Right hindlimb (tissue), 1 donor: ENCODE measurements at regions not wholly inside any gene's neighbourhood (a gene's known extent, or its start where the extent isn't known, plus 50 kb on each side); places are given as distances from the start of the nearest gene placed in this dataset.
"Not testable (repeated sequence)": the region's sequence is repeated elsewhere in the genome, so short reads cannot be mapped to it uniquely, and the experiment has no call there.

ENCODE experiments used
- DNase-seq: peaks from one replicate; pipeline ENCODE4 v3.0.0-alpha.2; 2018

DNA sequence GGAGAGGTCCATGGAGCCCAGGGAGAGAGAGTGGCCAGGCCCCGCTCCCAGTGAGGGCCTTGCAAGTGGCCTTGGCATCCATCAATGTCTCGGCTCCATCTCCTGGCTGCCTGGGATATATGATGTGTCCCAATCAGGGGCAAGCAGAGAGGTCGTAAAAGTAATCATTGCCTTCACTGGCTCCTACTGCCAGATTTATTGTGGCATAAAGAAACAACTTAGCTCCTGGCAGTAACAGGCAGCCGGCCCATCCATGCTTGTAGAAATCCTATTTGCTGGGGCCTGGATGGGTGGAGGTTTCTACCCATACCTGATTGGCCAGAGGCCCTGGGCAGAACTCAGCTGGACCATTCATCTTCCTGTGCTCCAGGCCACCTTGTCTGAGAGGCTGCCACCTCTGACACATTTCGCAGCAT lies 272.6 kb downstream of the MATN1 start:
- DNase-seq, result no peak

DNA sequence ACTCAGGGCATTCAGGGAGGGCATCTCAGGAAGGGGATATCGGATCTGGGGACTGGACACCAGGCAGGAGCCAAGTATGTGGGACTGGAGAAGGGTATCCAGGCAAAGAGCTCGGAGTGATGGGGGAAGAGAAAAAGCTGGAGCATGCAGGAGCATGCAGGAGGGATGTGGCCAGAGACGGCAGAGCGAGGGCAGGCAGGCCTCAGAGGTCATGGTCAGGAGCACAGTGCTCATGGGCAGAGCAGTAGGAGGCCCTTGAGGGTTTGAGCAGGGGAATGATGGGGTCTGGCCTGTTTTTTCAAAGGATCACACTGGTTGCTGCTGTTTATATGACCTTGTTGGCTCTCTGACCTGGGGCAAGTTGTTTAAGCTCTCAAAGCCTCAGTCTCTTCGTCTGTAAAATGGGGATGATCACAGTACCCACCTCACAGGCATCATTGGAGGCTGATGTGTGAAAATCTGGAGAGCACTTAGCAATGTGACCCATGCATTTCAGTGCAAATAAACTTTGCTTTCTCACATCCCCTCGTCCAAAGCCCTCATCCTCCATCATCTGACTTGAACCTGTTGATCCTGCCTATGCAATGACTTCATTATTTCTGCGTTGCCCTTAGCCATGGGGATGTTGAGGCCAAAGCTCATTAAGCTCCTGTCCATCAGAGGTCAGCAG lies 273.1 kb downstream of the MATN1 start:
- DNase-seq, result no peak

DNA sequence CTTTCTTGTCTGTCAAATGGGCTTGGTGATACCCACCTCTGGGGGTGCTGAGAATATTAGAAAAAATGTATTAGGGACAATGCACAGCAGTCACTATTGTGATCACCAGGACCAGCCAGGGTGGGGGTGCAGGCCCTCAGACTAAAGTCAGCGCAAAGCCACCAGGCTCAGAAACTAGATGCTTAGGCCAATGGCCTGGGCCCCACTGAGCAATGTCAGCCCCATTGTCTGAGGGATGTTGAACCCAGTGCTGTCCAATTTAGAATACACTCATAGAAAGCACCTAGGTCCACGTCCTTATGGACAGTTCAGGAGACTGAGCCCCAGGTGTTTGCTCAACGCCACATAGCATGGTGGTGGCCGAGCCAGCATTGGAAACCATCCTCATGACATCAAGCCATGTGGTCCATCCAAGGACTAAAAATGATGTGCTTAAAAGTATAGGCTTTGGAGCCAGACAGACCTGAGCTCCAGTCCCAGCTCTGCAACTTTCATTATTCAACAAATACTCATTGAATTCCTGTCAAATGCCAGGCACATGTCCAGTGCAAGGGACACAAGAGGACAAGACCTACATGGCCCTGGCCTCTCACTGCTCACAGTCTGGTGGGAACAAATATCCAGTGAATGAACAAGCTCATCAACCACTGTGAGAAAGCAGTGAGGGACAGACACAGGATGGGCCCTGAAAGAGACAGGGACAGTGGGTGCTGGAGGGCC lies 273.8 kb downstream of the MATN1 start:
- DNase-seq, result no peak

DNA sequence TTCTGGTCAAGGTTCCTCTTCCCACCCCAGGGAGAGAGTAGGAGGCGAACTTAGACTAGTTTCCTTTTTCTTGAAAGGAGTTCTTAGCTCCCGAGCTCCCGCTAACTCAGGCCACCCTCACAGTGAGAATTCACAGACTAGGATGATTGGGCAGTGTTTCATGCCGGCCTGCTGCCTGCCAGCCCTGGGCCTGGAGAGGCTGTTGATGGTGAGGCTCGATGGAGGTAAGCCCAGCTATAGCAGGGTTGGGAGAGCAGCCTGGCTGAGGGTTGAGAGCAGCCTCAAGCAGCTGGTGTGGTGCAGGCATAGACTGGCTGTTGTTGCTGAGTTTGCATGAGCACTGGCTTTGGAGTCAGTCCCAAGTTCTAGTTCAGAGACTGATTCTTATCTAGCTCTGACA lies 274.4 kb downstream of the MATN1 start:
- DNase-seq, result no peak

DNA sequence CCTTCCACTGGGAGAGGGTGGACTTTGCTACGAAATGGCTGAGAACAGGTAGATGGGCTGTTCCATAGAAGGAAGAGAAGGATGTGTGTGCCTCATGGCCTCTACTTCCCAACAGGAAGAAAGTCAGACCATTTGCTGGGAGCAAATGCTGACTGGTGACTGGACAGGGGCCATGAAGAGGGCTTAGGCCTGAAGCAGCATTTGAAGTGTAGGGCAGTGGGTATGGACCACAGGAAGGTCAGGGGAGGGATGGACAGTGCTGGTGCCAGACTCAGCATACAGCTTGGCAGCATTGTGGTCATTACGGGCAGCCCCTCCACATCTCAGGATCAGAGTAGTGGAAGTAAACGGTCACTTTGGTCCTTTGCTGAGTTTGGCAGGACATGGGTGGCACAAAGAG lies 275.7 kb downstream of the MATN1 start:
- DNase-seq, result no peak

DNA sequence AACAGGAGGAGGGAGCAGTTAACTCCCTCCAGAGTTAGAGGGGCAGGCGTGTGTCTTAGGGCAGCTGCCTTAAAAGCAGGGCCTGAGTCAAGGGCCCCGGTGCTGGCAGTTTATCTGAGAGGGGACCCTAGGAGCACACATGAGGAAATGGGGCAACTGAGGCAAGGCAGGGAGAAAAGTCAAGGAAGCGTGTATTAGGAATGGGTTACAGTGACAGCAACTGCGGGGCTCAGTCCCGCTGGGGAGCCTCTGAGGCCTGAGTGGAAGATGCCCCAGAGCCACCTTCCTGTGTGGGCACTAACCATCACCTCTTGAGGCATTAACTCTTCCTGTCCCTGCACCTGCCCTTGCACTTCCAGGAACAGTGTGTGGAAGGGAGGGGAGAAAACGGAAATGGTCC lies 276.3 kb downstream of the MATN1 start:
- no peak for DNase-seq

DNA sequence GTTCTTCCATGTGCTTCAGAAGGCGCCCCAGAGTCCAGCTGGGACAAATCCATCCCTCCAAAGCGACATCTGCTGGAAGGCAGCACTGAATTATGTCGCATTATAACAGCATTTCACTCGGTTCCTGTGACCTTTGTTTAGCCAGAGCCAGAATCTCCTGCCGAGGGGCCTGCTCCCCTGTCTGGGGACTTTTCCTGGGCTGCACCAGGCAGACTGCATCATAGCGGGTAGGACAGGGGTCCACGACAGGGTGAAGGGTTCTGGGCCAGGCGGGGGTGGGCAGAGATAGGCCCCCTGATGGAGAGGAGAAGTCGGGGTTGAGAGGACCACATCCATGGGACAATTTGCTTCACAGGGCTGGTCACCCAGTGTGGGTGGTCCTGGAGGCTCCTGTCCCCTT lies 276.9 kb downstream of the MATN1 start:
- DNase-seq, result no peak

DNA sequence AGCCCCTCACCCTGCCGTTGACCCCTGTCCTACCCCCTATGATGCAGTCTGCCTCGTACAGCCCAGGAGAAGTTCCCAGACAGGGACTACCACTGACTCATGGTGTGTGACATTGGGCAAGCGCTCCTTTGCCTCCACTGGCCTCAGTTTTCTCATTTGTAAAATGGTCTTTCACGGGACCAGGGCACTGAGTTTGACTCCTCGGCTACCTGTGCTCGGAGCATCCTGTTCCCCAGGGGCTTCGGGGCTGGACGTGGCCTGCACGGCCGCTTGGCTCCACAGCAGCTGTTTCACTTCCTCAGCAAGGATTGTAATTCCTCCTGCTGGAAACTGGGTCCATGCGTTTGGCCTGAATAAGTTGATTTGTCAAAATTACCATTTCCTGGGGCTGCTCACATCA lies 277.3 kb downstream of the MATN1 start:
- no peak for DNase-seq

DNA sequence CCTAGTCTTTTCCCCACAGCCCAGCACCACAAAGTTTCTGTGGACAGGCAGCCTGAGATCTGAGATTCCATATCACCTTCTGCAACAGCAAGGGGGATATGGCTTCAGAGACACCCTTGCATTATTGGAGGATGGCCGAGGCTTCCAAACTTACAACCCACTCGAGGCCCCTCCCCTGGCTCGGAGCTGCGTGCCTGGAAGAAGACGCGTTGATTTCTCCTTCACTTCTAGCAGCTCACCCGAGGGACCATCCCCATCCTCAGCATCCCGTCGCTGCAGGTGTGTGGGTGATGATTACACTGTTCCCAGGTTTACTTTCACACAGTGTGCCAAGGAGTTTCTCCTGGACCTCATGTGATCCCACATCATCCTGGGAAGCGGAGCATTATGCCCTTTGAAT lies 277.9 kb downstream of the MATN1 start:
- DNase-seq, result no peak

DNA sequence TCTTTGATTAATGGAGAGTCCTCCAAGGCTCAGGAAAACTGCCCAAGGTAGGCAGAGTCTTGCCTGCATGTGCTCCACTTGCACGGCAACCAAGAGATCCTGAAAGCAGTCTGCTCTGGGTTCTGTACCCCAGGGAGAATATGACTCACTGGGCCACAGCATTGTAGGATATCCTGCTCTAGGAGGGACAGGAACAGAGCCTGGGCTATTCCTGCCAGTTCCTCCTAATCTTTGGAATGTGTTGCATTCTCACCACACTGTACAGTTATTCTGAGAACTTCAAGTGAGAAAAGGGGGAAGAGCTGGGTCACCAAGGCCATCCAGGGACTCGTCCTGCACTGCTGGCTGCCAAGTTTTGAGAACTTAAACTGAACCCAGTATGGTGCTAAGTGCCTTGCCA lies 278.5 kb downstream of the MATN1 start:
- DNase-seq, result no peak

DNA sequence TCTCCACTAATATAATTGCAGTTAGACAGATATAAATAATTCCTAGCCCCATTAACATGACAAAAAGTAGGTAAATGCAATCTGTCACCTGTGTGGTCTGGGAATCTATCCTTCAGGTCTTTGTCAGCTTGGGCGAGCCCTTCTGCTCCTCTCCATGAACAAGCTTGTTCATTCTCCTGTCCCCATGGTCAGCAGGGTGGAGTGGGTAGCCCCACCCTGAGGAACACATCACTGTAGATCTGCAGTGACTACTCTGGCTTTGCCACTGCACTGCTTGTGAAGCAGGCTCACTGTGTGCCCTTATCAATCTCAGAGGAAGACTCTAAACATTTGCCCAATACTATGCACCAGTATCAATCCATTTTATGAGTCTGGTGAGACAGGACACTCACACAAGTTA lies 279.0 kb downstream of the MATN1 start:
- no peak for DNase-seq

DNA sequence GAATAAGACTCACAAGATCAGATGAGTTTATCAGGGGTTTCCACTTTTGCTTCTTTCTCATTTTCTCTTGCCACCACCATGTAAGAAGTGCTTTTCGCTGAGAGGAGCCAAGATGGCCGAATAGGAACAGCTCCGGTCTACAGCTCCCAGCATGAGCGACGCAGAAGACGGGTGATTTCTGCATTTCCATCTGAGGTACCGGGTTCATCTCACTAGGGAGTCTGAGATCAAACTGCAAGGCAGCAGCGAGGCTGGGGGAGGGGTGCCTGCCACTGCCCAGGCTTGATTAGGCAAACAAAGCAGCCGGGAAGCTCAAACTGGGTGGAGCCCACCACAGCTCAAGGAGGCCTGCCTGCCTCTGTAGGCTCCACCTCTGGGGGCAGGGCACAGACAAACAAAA lies 285.1 kb downstream of the MATN1 start:
- DNase-seq, result not testable (repeated sequence)

DNA sequence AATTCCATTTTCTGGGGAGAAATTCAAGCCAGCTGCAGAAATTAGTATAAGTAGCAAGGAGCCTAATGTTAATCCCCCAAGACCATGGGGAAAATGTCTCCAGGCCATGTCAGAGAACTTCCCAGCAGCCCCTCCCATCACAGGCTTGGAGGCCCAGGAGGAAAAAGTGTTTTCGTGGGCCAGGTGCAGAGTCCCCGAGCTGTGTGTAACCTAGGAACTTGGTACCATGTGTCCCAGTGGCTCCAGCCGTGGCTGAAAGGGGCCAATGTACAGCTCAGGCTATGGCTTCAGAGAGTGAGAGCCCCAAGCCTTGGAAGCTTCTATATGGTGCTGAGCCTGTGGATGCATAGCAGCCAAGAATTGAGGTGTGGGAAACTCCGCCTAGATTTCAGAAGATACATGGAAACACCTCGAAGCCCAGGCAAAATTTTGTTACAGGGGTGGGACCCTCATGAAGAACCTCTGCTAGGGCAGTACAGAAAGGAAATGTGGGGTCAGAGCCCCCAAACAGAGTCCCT lies 286.3 kb downstream of the MATN1 start:
- no peak for DNase-seq

DNA sequence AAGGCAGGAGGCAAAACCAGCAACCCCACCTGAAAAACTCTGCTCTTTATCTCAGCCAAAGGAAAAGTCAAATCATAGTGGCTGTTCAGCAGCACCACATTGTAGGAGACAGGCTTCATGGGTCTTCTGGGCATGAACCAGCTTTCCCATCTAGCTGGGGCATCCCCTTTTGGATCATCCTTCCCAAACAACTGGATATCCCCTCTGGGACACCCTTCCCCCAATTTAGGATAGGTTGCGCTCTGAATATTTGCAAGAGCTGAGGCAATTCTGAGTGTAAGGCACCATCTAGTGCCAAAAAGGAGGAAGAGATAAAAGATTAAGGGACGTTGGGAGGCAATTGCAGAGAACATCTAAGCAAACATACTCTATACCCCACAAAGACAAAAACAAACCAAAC lies 295.8 kb downstream of the MATN1 start:
- peak; percentile 2 for DNase-seq

DNA sequence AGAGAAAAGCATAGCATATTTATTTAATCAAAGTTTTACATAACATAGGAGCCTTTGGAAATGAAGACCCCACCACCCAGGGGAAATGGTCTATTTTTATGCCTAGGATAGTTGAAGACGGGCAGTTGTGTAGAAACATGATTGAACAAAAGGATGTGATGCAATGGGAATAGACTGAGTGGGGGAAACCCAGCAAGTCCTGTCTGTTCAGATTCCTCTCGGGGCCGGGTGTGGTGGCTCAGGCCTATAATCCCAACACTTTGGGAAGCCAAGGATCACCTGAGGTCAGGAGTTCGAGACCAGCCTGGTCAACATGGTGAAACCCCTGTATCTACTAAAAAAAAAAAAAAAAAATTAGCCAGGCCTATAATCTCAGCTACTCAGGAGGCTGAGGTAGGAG lies 298.3 kb downstream of the MATN1 start:
- DNase-seq, result peak; percentile 4

DNA sequence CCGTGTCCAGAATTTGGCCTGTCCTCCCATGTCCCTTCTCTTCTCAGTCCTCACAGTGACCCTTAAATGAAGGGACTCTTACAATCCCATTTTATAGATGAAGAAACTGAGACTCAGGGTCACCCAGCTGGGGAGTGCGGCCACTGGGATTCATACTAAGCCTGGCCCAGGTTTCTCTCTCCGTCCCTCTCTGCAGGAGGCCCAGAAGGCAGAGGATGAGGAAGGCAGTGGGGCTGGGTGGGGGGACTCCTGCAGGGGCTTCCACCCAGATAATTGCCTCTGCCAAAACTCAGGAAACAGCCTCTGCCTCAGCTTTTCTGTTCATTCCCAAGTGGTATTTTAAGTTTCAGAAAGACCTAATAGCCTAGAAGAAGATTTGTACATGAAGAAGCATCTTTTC lies 299.8 kb downstream of the MATN1 start:
- no peak for DNase-seq

DNA sequence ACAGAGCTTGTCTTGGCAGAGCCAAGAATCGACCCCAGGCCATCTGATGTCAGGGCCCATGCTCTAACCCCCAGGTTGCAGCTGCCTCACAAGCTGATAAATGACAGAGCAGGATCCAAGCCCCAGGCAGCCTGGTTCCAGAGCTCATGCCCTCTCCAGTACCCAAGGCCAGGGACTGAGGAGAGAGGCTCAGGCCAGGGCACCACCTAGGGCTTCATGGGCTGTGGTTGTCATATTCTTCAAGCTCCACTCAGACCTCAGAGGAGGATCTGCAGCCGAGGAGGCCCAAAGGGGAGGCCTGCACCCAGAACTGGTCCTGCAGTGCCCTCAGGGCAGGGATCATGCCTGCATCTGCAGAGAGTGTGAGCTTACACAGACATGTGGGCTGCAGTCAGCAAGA lies 301.1 kb downstream of the MATN1 start:
- DNase-seq, result no peak

DNA sequence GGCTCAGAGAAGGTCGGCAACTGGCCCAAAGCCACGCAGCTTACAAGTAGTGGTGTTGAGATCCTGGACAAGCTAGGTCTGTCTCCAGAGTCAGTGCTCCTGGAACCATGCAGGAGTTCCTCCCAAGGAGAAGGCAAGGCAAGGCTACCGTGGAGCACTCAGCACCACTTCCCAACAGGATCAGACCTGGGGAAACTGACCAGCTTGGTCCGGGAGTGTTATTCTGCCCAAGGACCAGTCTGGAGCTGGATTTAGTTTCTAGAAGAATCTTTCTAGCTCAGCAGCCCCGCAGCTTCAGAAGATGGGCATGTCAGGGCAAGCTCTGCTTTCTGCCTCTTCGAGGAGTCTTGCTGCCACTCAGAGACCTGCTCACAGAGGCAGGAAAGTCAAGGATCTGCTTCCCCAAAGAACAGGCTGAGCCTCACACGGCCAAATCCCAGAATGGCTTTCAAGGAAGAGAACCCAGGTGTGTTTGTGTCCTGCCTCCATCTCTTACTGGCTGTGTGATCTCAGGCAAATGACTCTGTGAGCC lies 302.8 kb downstream of the MATN1 start:
- DNase-seq, result peak; percentile 5

DNA sequence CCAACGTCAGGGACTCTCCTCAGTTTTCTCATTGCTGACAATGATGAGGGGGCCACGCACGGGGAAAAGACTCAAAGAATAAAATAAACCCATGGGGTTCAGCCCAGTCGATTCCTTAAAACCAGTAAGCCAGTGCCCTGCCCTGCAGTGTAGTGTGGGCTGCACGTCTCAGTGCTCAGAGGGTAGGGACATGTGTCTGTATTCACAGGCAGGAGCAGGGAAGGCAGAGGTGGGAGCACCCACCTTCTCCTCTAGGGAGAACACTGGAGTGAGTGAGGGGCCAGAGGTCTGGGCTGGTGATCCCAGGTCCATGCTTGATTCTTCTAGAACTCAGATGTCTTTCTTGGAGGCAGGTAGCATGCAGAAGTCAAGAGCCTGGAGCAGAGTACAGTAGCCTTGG lies 303.6 kb downstream of the MATN1 start:
- DNase-seq, result no peak

DNA sequence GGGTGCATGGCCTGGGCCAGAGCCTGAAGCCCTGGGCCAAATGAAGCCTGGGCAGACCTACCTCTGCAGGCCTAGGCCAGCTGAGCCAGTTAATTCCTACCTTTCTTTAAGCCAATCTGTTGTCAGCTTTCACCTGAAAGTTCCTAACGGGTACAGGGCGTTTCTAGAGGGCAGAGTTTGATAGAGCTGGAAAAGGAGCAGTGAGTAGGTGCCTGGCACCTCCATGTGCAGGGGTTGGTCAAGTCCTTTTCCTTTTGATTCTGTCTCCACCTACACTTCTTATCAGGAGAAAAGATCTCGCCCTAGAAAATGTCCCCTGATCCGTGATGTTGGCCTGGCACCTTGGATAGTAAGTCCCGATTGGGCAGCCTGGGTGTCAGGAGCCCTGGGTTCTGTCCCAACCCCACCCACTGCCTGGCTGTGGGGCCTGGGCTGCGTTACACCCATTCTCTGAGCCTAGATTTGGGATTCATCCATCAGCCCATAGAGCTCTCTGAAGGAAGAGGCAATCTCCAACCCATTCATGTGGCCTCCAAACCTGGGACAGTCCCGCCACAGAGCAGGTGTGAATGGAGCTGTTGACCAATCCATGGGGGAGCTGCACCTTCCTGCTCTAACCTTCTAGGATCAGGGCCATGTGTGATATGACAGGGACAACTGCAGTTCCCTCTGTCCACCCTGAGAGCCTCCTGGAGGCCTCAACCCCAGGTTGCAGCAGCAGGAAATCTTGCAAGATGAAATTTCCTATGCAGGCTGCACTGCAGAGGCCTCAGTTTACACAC lies 304.3 kb downstream of the MATN1 start:
- peak; percentile 3 for DNase-seq

DNA sequence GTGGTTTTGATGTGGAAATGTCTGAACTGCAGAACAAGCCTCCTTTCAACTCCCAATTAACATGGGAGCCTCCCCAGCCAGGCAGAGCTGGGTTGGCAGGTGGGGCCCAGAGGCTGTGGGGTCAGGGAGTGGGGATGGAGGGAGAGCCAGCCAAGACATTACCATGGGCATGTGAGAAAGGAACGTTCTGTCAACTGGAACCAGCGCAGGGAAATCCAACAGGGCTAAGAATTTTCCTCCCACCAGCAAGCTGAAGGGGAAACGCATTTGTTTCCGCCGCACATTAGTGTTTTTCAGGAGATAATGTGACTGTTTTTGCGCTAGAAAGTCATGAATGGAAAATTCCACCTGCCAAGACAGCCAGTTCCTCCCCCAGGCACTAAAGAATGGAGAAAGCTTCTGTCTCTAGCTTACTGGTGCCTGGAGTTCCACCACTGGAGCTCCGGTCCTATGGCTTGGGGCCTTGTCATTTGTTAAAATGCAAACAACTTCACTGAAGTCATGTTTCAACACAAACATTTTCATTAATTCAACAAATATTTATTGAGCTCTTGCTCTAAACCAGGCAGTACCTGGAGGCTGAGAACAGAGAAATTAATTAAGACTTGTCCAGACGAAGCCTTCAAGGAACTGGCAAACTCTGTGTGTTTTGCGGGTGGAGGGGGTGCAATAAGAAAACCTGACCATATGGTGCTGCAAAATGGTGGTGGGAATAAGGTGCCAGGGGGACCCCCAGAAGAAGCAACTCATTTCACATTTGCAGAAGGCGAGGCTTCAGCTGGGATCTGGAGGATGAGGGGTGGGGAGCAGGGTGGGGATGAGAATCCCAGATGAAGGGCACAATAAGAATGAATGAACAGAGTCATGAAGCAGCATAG lies 305.1 kb downstream of the MATN1 start:
- DNase-seq, result peak; percentile 12

DNA sequence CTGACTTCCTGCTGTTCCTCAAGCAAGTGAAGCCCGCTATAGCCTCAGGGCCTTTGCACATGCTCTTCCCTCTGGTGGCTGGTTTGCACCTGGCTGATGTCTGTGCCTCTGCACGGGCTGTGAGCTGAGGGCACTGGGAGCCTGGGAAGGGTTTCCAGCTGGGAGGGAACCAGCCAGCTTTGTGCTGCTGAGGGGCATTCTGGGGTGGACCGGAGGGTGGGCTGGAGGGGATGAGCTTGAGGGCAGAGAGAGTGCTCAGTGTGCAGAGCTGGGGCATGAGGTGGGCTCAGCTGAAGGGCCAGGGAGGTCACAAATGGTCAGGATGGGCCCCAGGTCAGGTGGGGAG lies 305.7 kb downstream of the MATN1 start:
- DNase-seq, result peak; percentile 7
